ENCODE measurements at regions not wholly inside any gene's neighbourhood (a gene's known extent, or its start where the extent isn't known, plus 50 kb on each side); places are given as distances from the start of the nearest gene placed in this dataset.

DNA sequence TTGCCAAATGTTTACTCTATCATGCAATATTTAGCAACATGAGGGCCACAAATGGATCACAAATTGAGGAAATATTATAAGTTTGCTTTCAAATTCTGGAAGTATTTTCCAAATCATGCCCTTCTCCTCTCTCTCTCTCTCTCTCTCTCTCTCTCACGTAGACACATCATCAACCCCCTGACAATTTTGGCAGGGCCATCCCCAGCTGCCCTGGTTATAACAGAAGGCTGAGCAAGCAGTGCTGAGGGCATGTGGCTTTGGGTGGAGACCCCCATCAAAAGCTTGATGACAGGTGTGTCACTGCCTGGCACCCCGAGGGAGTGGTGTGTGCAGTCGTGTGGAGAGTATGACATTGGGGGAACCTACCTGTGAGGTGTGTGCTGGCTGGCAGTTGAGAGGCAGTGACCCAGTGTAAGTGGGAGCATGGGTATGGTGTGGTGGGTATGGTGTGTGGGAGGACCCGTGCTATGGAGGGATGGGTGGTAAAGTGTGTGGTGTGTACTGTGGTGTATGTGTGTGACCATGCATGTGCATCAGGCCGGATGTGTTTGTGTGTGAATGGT is 224.5 kb downstream of the TTC32 start:
- Mint-ChIP-seq H3K36me3 (no peaks in the 10 kb centered on the region), H3K27me3 (peaks cover 8% of the 10 kb centered on the region), H3K27ac (no peak overlapping the region), H3K4me1 (no peaks in the 10 kb centered on the region), H3K9me3 (ENCODE audit: low read depth) (no peaks in the 10 kb centered on the region), H3K4me3 (no peak overlapping the region)
- DNase-seq = no peak
- CTCF ChIA-PET = no interaction called here
- ATAC-seq = no peak

DNA sequence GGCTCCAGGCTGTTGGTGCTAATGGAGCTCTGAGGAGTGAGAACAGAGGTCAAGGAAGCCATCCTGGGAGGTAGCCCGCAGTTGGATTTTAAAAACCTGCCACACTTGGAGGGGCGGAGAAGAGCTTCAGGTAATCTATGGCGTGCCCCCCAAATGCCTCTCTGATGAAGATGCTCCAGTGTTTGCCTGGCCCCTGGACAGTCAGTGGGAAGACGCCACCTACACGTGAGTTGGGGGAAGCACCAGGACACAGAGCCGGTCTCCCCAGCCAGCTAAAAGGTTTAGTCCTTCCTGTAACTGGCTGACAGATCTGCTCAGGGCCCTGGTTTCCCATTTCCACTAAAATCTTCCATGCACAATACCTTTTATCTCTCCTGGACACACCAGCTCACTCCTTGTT is 225.0 kb downstream of the TTC32 start:
- CTCF ChIA-PET = no interaction called here
- H3K27ac Mint-ChIP-seq = no peak overlapping the region
- no peaks in the 10 kb centered on the region for H3K9me3 Mint-ChIP-seq (ENCODE audit: low read depth)
- no peak for ATAC-seq
- no peaks in the 10 kb centered on the region for H3K36me3 Mint-ChIP-seq
- peaks cover 8% of the 10 kb centered on the region for H3K27me3 Mint-ChIP-seq
- no peaks in the 10 kb centered on the region for H3K4me1 Mint-ChIP-seq
- no peak for DNase-seq
- H3K4me3 Mint-ChIP-seq = no peak overlapping the region

DNA sequence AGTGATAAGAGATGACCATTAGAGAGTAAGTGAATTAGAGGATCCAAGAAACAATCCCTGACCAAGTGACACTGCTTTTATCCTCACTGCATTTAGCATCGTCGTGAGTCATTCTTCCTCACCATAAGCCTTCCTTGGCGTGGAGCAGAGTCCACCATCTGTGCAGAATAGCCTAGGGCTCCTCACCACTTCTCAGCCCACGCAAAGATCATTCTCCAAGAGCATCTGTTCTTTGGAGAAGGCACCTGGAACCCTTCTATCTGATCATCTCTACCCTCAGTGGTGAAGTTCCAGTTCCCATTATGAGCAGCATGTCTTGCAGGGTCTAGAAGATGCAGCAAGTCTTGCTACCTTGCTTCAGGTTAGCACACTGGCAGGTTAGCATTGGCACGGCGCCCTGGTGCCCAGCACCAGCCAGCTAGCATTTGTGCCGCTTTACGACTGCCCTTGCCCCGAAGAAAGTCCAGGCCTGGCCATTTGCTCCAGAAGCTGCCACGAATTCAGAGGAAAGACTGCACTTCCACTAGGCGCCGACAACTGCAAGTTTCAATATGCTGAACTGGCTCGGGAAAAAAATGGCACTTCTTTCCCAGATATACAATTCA is 225.8 kb downstream of the TTC32 start:
- H3K9me3 Mint-ChIP-seq (ENCODE audit: low read depth) = no peaks in the 10 kb centered on the region
- no peak overlapping the region for H3K4me3 Mint-ChIP-seq
- no peak for DNase-seq
- peaks cover 8% of the 10 kb centered on the region for H3K27me3 Mint-ChIP-seq
- no peak for ATAC-seq
- no peaks in the 10 kb centered on the region for H3K4me1 Mint-ChIP-seq
- H3K27ac Mint-ChIP-seq = no peak overlapping the region
- no peaks in the 10 kb centered on the region for H3K36me3 Mint-ChIP-seq
- CTCF ChIA-PET = no interaction called here

DNA sequence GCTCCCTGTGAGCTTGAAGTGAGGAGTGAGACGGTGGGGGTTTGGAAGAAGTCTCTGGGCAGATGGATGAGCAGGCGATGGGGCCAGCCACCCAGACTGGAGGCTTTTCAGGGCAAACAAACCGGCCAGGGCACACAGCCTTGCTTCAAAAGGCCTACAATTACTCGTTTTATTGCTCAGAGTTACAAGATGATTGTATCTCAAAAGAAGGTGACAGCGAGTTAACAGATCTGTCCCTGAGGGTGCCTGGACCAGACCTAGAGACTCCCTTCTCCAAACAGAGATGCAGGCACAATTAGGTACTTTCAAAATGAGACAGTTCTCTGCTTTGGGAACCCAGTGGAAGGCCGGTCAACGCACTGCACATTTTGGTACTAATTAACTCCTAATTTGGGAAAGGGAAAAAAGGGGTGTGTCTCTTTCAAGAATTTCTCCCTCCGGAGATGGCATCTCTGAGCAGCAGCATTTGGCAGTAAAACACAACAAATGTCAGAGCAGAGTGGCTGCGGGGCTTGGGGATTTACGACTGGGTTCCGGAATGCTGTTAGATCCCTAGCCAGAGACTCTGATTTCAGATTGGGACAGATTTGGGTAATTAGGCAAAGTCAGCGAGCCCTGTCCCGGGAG is 226.7 kb downstream of the TTC32 start:
- DNase-seq (no peak), ATAC-seq (no peak)
- Mint-ChIP-seq H3K4me1 (no peaks in the 10 kb centered on the region), H3K27me3 (peaks cover 13% of the 10 kb centered on the region), H3K4me3 (no peak overlapping the region), H3K27ac (no peak overlapping the region), H3K36me3 (no peaks in the 10 kb centered on the region), H3K9me3 (ENCODE audit: low read depth) (no peaks in the 10 kb centered on the region)
- CTCF ChIA-PET = no interaction called here

DNA sequence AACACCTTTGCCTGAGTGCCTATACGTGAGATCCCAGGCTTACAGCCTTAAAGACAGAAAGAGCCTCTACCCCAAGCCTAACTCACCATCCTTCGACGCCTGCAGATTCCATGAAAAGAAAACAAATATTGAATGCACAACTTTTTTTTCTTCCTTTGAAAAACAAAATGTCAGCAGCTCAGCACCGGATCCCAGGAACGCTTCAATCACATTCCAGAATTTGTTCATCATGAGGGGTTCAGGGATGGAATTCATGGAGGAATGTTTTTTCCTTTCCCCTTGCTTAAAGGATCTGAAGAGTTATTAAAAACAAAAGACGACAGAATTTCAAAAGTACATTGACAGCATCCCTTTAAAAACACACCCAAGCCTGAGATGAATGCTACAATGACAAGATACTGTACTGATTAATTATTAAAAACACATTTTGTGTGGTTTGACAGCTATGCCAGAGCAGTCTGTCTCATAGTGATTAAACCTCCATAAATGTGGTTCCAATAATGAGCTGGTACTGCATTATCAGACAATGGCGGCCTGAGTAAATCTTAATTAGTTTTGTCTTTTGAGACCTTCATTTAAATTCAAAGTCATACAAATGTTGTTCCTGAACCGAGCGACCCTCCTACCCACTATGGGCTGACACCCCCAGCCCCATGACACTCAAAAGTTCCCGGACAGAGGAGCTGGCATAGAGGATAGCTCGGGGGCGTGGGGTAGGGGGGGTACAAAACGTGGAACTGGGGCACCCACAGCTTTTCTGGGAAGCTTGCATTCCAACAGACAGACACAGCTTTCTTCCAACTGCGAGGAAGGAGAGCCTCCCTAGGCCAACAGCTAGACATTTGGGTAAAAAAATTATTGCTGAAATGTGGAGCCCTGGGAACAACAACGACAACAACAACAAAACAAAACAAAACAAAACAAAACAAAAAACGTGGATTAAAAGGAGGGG is 227.5 kb downstream of the TTC32 start:
- DNase-seq (no peak), ATAC-seq (no peak)
- no peaks in the 10 kb centered on the region for H3K9me3 Mint-ChIP-seq (ENCODE audit: low read depth)
- H3K27me3 Mint-ChIP-seq = peaks cover 19% of the 10 kb centered on the region
- H3K4me1 Mint-ChIP-seq = no peaks in the 10 kb centered on the region
- H3K4me3 Mint-ChIP-seq = no peak overlapping the region
- H3K27ac Mint-ChIP-seq = no peak overlapping the region
- CTCF ChIA-PET = no interaction called here
- H3K36me3 Mint-ChIP-seq = no peaks in the 10 kb centered on the region

DNA sequence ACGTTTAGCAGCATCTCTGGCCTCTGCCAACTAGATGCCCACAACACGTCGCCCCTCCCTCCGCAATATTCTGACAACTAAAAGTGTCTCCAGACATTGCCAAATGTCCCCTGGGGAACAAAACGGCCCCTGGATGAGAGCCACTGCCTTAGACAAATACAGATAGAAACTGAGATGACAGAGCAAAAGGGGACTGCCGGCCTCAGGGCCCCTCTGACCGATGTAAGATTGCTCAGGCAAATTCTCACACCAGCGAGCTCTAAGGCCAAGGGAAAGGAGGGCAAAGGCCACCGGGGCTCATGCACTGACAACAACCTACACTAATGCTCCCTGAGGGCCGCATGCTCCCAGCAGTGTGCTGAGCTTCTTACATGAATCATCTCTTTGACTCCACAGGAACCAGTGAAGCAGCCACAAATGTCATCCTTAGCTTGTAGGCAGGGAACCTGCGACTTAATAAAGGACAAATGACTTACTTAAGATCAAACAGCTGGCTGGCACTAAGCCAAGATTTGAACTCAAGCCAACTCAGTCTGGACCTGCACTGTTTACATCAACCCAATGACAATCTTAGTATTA is 228.5 kb downstream of the TTC32 start:
- no peak overlapping the region for H3K4me3 Mint-ChIP-seq
- CTCF ChIA-PET = no interaction called here

DNA sequence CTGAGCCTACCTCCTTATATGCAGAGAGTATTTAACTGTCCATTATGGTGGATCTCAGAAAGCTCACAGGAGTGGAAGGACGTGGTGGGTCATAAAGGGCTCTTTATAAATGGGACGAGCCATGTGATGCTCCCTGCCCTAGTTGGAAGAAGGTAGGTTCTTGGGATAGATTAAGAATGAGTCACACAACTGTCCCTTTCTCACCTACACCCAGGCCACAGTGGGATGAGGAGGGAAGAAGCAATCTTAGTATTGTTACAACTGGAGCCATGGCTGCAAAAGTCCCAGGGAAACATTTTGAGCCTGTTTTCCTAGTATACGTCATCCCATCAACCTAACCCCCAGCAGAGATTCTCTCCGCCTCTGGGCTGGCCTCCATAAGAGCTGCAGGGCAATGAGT is 229.9 kb downstream of the TTC32 start:
- Mint-ChIP-seq H3K27me3 (peaks cover 35% of the 10 kb centered on the region), H3K36me3 (no peaks in the 10 kb centered on the region), H3K9me3 (ENCODE audit: low read depth) (no peaks in the 10 kb centered on the region), H3K4me3 (no peak overlapping the region), H3K4me1 (no peaks in the 10 kb centered on the region), H3K27ac (no peak overlapping the region)
- ATAC-seq (no peak), DNase-seq (no peak)
- CTCF ChIA-PET = no interaction called here

More for the DNA sequence above, 228.5 kb downstream of the TTC32 start:
- no peak for DNase-seq
- Mint-ChIP-seq H3K27me3 (peaks cover 27% of the 10 kb centered on the region), H3K4me1 (no peaks in the 10 kb centered on the region), H3K9me3 (ENCODE audit: low read depth) (no peaks in the 10 kb centered on the region), H3K27ac (no peak overlapping the region), H3K36me3 (no peaks in the 10 kb centered on the region)
- ATAC-seq = no peak

DNA sequence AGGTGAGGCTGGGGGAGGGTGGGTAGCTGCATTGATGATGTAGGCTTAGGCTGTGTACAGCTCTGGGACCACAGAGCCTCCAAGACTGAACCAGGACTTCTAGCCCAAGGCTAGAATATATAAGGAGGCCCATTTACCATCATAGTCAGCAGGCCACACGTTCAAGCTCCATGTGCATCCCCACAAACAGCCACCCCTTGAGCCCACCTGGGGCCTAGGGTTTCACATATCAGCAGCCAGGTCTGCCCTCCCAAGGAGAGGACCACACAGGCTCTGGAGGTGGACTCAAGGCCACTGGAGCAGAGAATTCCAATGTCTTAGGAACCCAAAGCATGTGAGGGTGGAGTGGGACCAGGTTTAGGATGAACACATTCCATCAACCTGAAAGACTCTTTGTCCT is 230.5 kb downstream of the TTC32 start:
- Mint-ChIP-seq H3K4me3 (no peak overlapping the region), H3K27me3 (peaks cover 35% of the 10 kb centered on the region), H3K27ac (no peak overlapping the region), H3K36me3 (no peaks in the 10 kb centered on the region), H3K9me3 (ENCODE audit: low read depth) (no peaks in the 10 kb centered on the region), H3K4me1 (no peaks in the 10 kb centered on the region)
- CTCF ChIA-PET = no interaction called here
- ATAC-seq (no peak), DNase-seq (no peak)

DNA sequence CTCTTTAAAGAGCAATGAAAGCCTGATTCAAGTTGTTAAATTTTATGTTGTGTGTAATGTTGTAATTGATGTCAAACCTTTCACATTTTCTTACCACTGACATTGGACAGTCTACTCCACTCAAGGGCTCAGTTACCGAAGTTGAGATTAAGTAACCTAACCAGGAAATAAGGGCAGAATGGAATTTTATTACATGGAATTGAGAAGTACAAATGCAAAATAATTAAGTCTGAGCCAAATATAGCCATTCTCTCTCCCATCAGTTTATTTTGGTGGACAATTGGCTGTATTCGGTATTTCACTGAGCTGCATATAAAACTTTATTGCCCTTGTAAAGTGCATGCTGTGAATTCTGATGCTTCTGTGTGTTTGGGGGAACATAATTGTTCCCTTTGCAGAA is 231.5 kb downstream of the TTC32 start:
- Mint-ChIP-seq H3K27ac (no peak overlapping the region), H3K9me3 (ENCODE audit: low read depth) (no peaks in the 10 kb centered on the region), H3K4me3 (no peak overlapping the region), H3K27me3 (peaks cover 35% of the 10 kb centered on the region), H3K36me3 (no peaks in the 10 kb centered on the region), H3K4me1 (no peaks in the 10 kb centered on the region)
- DNase-seq (no peak), ATAC-seq (no peak)
- CTCF ChIA-PET = no interaction called here

DNA sequence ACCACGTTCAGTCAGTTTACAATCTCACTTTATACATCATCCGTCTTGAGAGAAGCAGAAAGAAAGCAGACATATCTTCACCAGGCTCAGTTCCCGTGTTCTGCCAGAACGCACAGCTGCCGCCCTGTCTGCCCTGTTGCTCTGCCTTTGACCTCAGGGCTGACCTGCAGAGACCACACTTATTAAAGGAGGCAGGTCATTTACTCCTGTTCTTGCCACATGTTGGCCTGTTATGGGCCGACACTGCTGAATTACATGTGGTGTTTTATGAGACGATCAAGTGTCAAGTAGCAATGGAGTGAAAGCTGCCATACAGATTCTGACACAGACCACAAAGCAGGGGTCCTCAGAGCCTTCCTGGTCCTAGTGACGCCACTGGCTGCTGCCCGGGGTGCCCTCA is 232.2 kb downstream of the TTC32 start:
- H3K27me3 Mint-ChIP-seq = peaks cover 32% of the 10 kb centered on the region
- no peaks in the 10 kb centered on the region for H3K36me3 Mint-ChIP-seq
- no peak overlapping the region for H3K4me3 Mint-ChIP-seq
- no peak for DNase-seq
- H3K27ac Mint-ChIP-seq = no peak overlapping the region
- no peak for ATAC-seq
- CTCF ChIA-PET = no interaction called here
- no peaks in the 10 kb centered on the region for H3K4me1 Mint-ChIP-seq
- H3K9me3 Mint-ChIP-seq (ENCODE audit: low read depth) = no peaks in the 10 kb centered on the region

DNA sequence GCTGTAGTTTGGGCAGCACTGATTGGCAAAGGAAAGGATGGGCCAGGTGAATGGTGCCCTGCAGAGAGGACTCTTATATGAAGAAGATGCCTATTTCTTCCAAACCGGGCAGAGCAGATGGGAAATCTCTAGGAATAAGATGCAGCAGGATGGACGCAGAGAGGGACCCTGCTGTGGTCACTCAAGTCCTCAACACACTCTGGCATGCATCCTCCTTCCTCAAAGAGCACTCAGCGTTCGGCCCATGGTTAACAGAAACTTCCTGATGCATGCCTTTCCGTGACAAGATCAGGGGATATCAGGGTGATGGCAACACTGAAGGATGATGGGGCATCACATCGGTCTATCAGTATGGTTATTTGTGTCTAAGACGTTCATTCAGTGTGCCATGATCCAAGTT is 232.7 kb downstream of the TTC32 start:
- Mint-ChIP-seq H3K27me3 (peaks cover 30% of the 10 kb centered on the region), H3K4me3 (no peak overlapping the region), H3K36me3 (no peaks in the 10 kb centered on the region), H3K4me1 (no peaks in the 10 kb centered on the region), H3K27ac (no peak overlapping the region), H3K9me3 (ENCODE audit: low read depth) (no peaks in the 10 kb centered on the region)
- DNase-seq (no peak), ATAC-seq (no peak)
- CTCF ChIA-PET = no interaction called here

DNA sequence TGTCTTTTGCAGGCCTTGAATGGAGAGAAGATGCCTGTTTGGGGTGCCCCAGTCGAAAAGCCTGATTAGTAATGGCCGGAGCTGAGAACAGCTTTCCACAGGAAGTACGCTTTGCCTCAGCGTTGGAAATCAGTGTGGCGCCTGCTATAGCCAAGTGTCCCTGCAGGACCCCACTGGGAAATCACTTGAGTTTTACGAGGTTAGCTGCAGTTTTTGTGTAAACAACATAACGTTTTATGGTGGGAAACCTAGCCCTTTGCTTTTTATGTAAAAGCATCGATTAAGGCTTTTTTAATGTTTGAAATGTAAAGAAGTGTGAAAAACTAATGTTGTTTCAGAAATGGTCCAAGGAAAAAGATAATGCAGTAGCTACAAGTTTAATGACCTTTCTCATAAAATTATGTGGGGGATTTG is 234.2 kb downstream of the TTC32 start:
- no peaks in the 10 kb centered on the region for H3K36me3 Mint-ChIP-seq
- H3K27me3 Mint-ChIP-seq = peaks cover 27% of the 10 kb centered on the region
- no peaks in the 10 kb centered on the region for H3K4me1 Mint-ChIP-seq
- CTCF ChIA-PET = no interaction called here
- no peaks in the 10 kb centered on the region for H3K9me3 Mint-ChIP-seq (ENCODE audit: low read depth)
- ATAC-seq (no peak), DNase-seq (no peak)
- H3K27ac Mint-ChIP-seq = no peak overlapping the region
- H3K4me3 Mint-ChIP-seq = no peak overlapping the region

DNA sequence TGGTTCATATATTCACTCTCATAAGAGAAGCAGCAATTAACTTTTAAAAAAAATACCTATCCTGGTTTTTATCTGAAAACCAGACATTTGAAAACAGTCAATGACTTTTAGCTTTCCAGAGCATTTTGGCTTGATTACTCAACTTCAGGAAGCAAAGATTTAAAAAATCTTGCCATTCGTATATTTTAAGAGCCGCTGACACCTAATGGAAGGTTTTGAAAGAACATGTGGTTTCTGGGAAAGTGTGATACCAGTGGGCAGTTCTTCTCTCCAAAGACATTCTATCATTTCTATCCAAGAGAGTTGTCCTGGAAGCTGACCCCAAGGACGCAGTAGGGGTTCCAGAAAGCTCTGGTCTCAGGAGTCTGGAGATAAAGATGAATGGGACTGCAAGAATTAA is 234.7 kb downstream of the TTC32 start:
- Mint-ChIP-seq H3K36me3 (no peaks in the 10 kb centered on the region), H3K4me1 (no peaks in the 10 kb centered on the region), H3K27ac (no peak overlapping the region), H3K9me3 (ENCODE audit: low read depth) (no peaks in the 10 kb centered on the region), H3K27me3 (peaks cover 27% of the 10 kb centered on the region), H3K4me3 (no peak overlapping the region)
- CTCF ChIA-PET = no interaction called here
- ATAC-seq (no peak), DNase-seq (no peak)

Measured in activated CD8-positive, alpha-beta memory T cell treated with anti-CD3 and anti-CD28 coated beads, Interleukin-2, amount 10 ng/mL, durations not matched to agents 7 days and 5 days (primary cell).